ENCODE measurements at regions not wholly inside any gene's neighbourhood (a gene's known extent, or its start where the extent isn't known, plus 50 kb on each side); places are given as distances from the start of the nearest gene placed in this dataset.

DNA sequence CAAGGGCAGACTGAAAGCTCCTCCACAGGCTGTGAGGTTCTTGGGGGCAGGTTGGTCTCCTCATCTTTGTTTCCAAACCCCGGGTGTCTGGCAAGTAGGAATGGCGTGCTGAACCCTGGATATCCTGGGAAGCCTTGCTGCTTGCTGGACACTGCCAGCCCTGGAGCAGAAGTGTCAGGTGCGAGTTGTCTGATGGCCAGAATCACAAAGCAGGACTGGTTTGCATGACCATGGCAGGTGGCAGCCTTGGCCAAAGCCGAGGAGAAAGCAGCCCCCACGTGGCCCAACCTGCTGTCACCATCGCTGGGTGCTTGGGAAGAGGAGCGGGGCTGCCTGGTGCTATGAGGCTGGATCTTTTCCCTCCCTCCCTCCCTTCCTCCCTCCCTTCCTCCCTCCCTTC lies 309.5 kb upstream of the HS6ST1 start:
- H3K4me2 ChIP-seq (ENCODE audit: insufficient read depth, low read length), result no peak overlapping the region
- FAIRE-seq, result no peak
- H3K4me1 ChIP-seq (replicated peaks in 1 of 2; ENCODE audit: control insufficient read depth in 2 of 2, insufficient read depth in 2 of 2, low read length in 2 of 2), result no peaks in the 10 kb centered on the region
- in situ Hi-C loops (cut with MboI), result no loop called here
- ChIA-PET CTCF (ENCODE audit: low intra/inter-chr PET ratio) (no interaction called here), POLR2A (interaction anchor here (1.2 kb wide), 1 partner anchor 18 kb away, joined by 4 read pairs; no protein-coding TSS in a partner anchor)
- no TSS peak for BruUV-seq (replicated peaks)
- H3K27ac ChIP-seq (ENCODE audit: extremely low read depth, low read depth, low read length), result no peak overlapping the region
- no peak overlapping the region for H3K4me3 ChIP-seq
- no peak for DNase-seq (ENCODE audit: extremely low read depth in 1 of 4, low spot score in 3 of 4)
- 0% methylated on average over 6 of the region's 7 CpGs for WGBS (ENCODE audit: insufficient coverage, low coverage, missing lambda C conversion rate)
- no peak overlapping the region for H3K9ac ChIP-seq (ENCODE audit: insufficient read depth in 1 of 2, low read depth in 2 of 2, low read length in 2 of 2)
- no peaks in the 10 kb centered on the region; the same call in none of the 2 replicates for H4K20me1 ChIP-seq (replicated peaks; ENCODE audit: control insufficient read depth, insufficient read depth, low read length)
- peaks cover 16 to 60% of the 10 kb centered on the region in 2 experiments; a peak in 4 of 5 replicates for H3K27me3 ChIP-seq (ENCODE audit: control insufficient read depth in 2 of 2, insufficient read depth in 2 of 2, low read length in 2 of 2)
- no peak for ATAC-seq
- no peaks in the 10 kb centered on the region for H3K9me1 ChIP-seq (ENCODE audit: control insufficient read depth, insufficient read depth, low read length)
- no peaks in the 10 kb centered on the region for H3K79me2 ChIP-seq (ENCODE audit: control insufficient read depth, insufficient read depth, low read length)
- no peaks in the 10 kb centered on the region for H3K36me3 ChIP-seq (ENCODE audit: control insufficient read depth, insufficient read depth, low read length)
- intact Hi-C loops (cut with micrococcal nuclease), result no loop called here
- H3K9me3 ChIP-seq (replicated peaks; ENCODE audit: control insufficient read depth, insufficient read depth, low read depth, low read length), result no peaks in the 10 kb centered on the region
- no peak overlapping the region for H2AFZ ChIP-seq (ENCODE audit: low read depth, low read length)
- TF ChIP-seq CHD7 (IDR thresholded peaks at IDR 0.05; ENCODE audit: low read depth, low read length) (no peak), RBBP5 (IDR thresholded peaks at IDR 0.05; ENCODE audit: borderline replicate concordance, insufficient read depth, low read length, poor library complexity, severe bottlenecking) (no peak), HNRNPL (IDR thresholded peaks at IDR 0.05; ENCODE audit: low read depth, low read length) (no peak), GABPB2 (CRISPR knock-in tag; conservative IDR thresholded peaks at IDR 0.05) (no peak), E2F5 (CRISPR knock-in tag; IDR thresholded peaks at IDR 0.05) (no peak), RFX1 (IDR thresholded peaks at IDR 0.05) (no peak), TOE1 (IDR thresholded peaks at IDR 0.05; ENCODE audit: borderline replicate concordance) (no peak), TOE1 (CRISPR knock-in tag; IDR thresholded peaks at IDR 0.05; ENCODE audit: borderline replicate concordance, low read depth) (no peak)
